HG03045 (cell line): ENCODE measurements at regions not wholly inside any gene's neighbourhood (a gene's known extent, or its start where the extent isn't known, plus 50 kb on each side); places are given as distances from the start of the nearest gene placed in this dataset.
"Not testable (repeated sequence)": the region's sequence is repeated elsewhere in the genome, so short reads cannot be mapped to it uniquely, and the experiment has no call there.

ENCODE experiments used
- ATAC-seq: cut with Tn5 transposase; IDR thresholded peaks from one replicate; pipeline ENCODE4 v1.9.1; 2021; ENCODE audit warnings: mild to moderate bottlenecking, moderate library complexity; ENCODE audit not compliant: unreplicated experiment

GRCh38 chr1:55904541-55904940 lies 674.8 kb downstream of the PLPP3 start:
- ATAC-seq, result no peak

DNA sequence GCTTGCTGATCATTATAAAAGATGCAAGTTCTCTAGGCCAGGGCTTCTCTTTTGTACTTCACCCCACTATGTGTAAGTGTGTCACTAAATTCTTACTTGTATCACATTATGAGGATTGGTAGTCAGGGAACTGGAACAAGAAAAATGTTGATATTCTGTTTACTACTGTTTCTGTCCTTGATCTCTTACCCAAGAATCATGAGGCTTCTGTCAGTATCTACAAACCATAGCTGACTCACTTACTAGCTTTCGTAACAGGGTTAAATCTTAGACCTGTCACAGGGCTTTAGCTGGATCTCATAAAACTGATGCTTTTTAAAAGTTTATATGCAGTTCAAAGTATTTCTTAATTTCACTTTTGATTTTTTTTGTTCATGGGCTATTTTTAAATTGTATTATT lies 681.2 kb downstream of the PLPP3 start:
- ATAC-seq, result no peak

- no peak for ATAC-seq
These were observed 681.0 kb upstream of the USP24 start for GRCh38 chr1:55896210-55896609.

GRCh38 chr1:55894521-55894920 lies 679.4 kb upstream of the USP24 start:
- ATAC-seq, result no peak

DNA sequence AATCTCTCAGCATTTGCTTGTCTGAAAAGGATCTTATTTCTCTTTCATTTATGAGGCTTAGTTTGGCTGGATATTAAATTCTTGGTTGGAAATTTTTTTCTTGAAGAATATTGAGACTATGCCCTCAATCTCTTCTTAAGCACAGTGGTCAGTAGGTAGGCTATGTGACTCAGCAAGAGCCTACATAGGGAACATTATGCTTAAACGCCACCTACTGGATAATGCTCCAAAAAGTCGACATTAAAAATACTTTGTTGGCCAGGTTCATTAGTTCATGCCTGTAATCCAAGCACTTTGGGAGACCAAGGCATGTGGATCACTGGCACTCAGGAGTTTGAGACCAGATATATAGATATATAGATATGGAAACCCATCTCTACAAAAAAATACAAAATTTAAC lies 678.0 kb upstream of the USP24 start:
- ATAC-seq, result no peak

DNA sequence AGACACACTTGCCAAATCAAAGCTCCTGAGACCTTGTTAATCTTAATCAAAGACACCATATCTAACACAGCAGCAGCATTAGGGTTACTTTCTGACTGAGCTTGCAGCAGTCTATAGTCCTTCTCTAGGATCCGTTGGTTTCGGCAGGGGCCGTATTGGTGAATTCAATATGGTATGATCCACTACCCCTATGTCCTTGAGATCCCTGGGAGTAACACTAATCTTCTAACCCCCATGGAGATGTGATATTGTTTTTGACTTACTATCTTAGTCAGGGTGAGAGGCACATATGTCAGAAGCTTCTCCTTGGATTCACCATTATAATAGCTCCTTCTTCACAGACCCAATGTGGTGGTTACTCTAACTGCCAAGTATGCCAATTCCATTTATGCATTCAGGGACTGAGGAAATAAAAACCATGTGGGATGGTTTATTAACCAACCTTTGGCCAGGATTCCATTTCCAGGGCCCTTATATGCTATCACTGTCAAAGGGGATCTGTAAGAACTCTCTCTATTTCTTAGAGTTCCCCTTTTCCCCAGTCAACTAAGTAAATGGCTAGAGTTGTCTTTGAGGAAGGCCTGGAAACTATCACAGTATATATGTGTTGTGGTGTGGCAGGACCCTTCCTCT lies 673.6 kb upstream of the USP24 start:
- no peak for ATAC-seq

DNA sequence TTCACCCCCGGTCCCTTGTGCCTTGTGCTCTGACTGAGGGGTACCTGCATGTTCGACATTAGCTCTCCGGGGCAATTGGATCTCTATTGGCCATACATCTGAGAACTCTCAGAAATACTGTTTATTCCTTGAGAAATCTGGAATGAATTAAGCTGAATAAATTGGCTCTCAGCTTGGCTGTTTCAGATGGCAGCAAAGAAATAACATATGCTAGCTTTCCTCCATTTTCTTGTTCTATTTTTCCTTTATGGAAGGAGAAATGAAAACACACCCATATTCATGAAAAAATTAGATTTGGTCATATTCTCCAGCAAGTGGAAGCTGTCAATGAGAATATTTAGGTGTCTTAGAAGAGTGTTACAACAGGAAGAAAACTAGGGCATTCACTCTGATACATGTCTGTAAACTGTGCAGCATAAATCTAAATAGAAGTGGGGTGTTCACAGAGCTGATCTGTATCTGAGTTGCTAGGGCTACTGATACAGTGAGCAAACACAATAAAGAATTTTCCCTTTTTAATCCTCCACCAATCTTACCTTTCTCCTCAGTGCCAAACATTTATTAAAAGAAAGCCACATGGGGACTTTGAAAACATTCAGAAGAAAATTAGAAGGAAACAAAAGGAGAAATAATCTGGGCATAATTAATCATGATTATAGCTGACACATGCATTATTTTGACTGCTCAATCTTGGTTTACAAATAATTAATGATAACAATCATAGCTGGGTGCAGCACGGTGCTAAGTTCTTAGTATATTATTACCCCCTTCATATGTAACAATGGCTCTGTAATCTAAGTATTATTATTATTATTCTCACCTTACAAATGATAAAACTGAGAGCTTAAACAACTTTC lies 671.9 kb upstream of the USP24 start:
- ATAC-seq, result no peak

- no peak for ATAC-seq
These were observed 670.5 kb upstream of the USP24 start for GRCh38 chr1:55885619-55886018.

GRCh38 chr1:55882931-55883330 lies 667.8 kb upstream of the USP24 start:
- no peak for ATAC-seq

GRCh38 chr1:55879346-55879745 lies 664.2 kb upstream of the USP24 start:
- no peak for ATAC-seq

- no peak for ATAC-seq
These were observed 662.5 kb upstream of the USP24 start for GRCh38 chr1:55877437-55878232.

DNA sequence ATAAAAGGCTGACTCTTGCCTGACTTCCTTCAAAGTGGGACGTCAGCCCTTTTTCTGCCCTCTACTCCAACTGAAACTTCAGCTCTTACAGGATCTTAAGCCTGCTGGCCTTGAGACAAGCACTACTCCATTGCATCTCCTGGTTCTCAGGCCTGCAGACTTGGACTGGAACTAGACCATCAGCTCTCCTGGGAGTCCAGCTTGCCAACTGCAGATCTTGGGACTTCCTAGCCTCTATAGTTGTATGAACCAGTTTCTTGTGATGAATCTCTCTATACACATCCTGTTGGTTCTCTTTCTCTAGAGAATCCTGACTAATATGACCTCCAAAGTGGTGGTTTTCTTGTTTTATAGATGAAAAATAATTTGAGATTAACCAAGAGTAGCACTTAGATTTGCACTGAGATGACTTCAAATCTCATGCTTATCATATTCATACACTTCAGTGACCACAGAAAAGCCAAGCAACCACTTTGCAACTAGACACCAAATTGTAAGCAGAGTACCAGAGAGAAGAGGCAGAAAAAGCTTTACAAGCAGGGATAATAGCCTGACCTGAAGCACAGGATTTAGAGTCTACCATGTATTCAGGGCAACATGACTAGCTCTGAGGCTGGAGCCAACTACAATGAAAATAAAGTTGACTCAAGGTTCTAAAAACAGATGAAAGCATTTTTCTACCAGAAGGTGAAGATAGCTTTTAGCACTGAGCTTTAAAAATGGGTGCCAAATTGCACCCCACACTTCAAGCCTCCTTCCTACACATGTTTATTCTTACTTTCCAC lies 661.3 kb upstream of the USP24 start:
- ATAC-seq, result no peak

GRCh38 chr1:55870106-55870505 lies 654.9 kb upstream of the USP24 start:
- ATAC-seq, result no peak

- no peak for ATAC-seq
These were observed 653.9 kb upstream of the USP24 start for GRCh38 chr1:55869065-55869464.

DNA sequence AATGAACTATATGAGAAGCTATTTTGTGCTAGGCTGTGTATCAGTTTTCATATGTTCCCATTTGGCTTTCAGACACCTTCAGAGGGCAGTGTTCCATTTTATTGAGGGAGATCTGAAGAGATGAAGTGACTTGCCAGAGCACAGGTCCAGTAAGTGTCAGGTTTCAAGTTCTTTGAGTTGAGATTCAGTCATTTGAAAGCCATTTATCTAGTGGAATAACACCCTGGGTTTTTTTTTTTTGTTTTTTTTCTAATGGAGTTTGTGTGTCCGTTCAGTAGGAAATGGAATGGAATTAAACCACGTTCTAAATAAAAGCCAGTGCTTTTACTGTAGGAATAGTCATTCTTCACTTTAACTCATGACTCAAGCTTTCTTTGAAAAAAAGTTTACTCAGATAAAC lies 652.9 kb upstream of the USP24 start:
- no peak for ATAC-seq

- ATAC-seq, result no peak
These were observed 652.2 kb upstream of the USP24 start for GRCh38 chr1:55867304-55867843.

- not testable (repeated sequence) for ATAC-seq
These were observed 650.6 kb upstream of the USP24 start for GRCh38 chr1:55865778-55866177.

DNA sequence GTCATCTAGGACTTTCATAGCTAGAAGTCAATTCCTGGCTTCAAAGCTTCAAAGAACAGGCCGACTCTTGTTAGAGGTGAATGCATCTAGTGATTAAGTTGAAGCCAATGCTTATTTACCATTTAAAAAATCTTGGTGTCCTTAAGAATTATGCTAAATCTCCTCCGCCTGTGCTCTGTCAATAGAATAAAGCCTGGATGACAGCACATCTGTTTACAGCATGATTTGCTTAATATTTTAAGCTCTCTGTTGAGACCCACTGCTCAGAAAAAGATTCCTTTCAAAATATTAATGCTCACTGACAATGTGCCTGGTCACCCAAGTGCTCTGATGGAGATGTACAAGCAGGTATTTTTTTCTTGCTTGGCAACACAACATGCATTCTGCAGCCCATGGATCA lies 649.1 kb upstream of the USP24 start:
- ATAC-seq, result no peak

GRCh38 chr1:55861676-55862340 lies 646.6 kb upstream of the USP24 start:
- ATAC-seq, result no peak
